ENCODE measurements at regions not wholly inside any gene's neighbourhood (a gene's known extent, or its start where the extent isn't known, plus 50 kb on each side); places are given as distances from the start of the nearest gene placed in this dataset.

DNA sequence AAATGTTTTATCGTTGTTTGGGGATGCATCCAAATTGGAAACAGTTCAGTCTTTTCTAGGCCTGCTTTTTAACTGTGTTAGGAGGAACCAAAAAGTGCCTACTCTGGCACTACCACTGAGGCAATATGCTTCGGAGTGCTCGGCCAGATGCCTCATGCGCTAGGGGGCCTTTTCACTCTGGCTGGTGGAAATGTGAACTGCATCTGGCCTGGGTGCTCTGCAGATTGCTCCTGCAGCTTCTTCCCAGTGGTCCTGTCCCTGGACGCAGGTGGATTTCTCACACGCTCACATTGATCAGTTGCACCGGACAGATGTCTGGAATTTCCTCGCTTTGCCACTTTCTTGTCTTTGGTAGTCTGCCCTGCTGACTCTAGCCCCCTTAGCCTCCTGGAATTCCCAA, 330.2 kb upstream of the FMN2 start:
- Histone ChIP-seq H3K4me1 (ENCODE audit: control insufficient read depth, insufficient read depth, low read length) (no peaks in the 10 kb centered on the region), H3K27ac (ENCODE audit: insufficient read depth, low read depth, low read length, poor library complexity, severe bottlenecking) (no peak overlapping the region), H3K4me3 (ENCODE audit: insufficient read depth, low read depth, low read length) (no peak overlapping the region), H3K27me3 (ENCODE audit: control insufficient read depth, insufficient read depth, low read length, poor library complexity, severe bottlenecking) (no peaks in the 10 kb centered on the region), H3K36me3 (ENCODE audit: control insufficient read depth, insufficient read depth, low read length) (no peaks in the 10 kb centered on the region), H3K9me3 (ENCODE audit: control insufficient read depth, low read length) (no peaks in the 10 kb centered on the region)
- WGBS, 2 experiments, result 90 to 92% methylated on average over 8 of the region's 8 CpGs

DNA sequence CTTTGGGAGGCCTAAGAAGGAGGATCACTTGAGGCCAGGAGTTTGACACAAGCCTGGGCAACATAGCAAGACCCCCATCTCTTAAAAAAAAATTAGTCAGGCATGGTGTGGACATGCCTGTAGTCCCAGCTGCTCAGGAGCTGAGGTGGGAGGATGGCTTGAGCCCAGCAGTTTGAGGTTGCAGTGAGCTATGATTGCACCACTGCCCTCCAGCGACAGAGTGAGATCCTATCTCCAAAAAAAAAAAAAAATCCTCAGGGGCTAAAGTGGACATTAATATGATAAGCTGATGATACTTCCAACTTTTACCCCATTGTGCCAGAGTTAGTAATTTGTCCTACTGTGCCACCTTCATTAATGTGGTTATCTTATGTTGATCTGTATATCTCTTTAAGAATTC, 327.8 kb upstream of the FMN2 start:
- H3K9me3 ChIP-seq (ENCODE audit: control insufficient read depth, low read length), result no peaks in the 10 kb centered on the region
- no peak overlapping the region for H3K4me3 ChIP-seq (ENCODE audit: insufficient read depth, low read depth, low read length)
- H3K4me1 ChIP-seq (ENCODE audit: control insufficient read depth, insufficient read depth, low read length), result no peaks in the 10 kb centered on the region
- no peaks in the 10 kb centered on the region for H3K27me3 ChIP-seq (ENCODE audit: control insufficient read depth, insufficient read depth, low read length, poor library complexity, severe bottlenecking)
- H3K36me3 ChIP-seq (ENCODE audit: control insufficient read depth, insufficient read depth, low read length), result no peaks in the 10 kb centered on the region
- 100% methylated on average over 1 of the region's 1 CpG; no CpG with 5 or more reads in 1 of the 2 experiments for WGBS, 2 experiments
- no peak overlapping the region for H3K27ac ChIP-seq (ENCODE audit: insufficient read depth, low read depth, low read length, poor library complexity, severe bottlenecking)

DNA sequence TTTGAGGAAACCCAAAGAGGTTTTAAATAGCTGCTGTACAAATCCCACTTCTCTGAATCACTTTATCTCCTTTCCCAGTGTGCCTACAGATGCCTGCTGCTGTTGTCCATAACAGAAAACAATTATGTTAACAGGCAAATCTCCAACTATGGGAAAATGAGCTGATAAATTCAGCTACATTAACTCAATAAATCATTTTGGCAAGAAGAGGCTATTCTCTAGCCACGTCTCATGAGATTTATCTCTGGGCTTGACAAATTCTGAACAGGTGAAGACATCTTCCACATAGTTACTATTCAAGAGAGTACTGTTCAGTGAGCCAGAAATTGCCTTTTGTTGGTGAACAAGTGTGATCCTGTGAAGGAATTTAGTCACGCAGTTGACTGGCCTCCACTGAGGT, 327.1 kb upstream of the FMN2 start:
- Histone ChIP-seq H3K4me1 (ENCODE audit: control insufficient read depth, insufficient read depth, low read length) (no peaks in the 10 kb centered on the region), H3K9me3 (ENCODE audit: control insufficient read depth, low read length) (no peaks in the 10 kb centered on the region), H3K27me3 (ENCODE audit: control insufficient read depth, insufficient read depth, low read length, poor library complexity, severe bottlenecking) (no peaks in the 10 kb centered on the region), H3K4me3 (ENCODE audit: insufficient read depth, low read depth, low read length) (no peak overlapping the region), H3K36me3 (ENCODE audit: control insufficient read depth, insufficient read depth, low read length) (no peaks in the 10 kb centered on the region), H3K27ac (ENCODE audit: insufficient read depth, low read depth, low read length, poor library complexity, severe bottlenecking) (no peak overlapping the region)
- 90 to 100% methylated on average over 2 of the region's 2 CpGs for WGBS, 2 experiments

DNA sequence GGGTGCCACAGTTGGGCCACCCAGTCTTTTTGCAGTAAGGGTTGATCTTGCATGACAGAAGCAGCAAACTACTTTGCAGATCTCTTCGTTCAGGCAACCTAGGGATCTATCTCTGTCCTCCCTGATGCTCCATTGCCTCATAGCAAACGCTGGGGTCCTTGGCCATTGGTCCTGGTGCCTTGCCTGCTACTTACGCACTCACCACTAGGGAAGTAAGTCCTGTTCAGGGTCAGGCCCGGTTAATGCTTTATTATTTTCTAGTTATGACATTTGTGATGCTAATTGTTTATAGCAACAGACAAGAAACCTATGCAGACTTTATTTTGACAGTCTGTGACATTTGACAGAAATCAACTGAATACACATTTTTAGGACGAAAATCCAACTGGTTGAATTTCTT, 326.5 kb upstream of the FMN2 start:
- H3K27ac ChIP-seq (ENCODE audit: insufficient read depth, low read depth, low read length, poor library complexity, severe bottlenecking), result no peak overlapping the region
- no peaks in the 10 kb centered on the region for H3K9me3 ChIP-seq (ENCODE audit: control insufficient read depth, low read length)
- no peaks in the 10 kb centered on the region for H3K36me3 ChIP-seq (ENCODE audit: control insufficient read depth, insufficient read depth, low read length)
- 85 to 94% methylated on average over 5 of the region's 5 CpGs for WGBS, 2 experiments
- no peaks in the 10 kb centered on the region for H3K27me3 ChIP-seq (ENCODE audit: control insufficient read depth, insufficient read depth, low read length, poor library complexity, severe bottlenecking)
- no peaks in the 10 kb centered on the region for H3K4me1 ChIP-seq (ENCODE audit: control insufficient read depth, insufficient read depth, low read length)
- H3K4me3 ChIP-seq (ENCODE audit: insufficient read depth, low read depth, low read length), result no peak overlapping the region

DNA sequence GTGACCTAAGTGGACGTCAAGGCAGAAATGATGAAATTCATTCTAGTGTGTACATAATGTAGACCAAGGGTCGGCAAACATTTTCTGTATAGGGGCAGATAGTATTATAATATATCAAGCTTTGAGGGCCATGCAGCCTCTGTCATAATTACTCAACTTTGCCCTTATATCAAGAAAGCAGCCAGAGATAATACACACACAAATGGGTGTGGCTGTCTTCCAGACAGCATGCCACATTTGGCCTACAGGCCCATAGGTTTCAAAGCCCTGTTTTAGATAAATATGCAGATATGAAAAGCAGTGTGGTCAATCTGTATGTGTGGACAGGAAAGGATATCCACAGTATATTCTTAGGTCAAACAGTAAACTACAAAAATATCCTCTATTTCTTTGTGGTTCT, 320.1 kb upstream of the FMN2 start:
- H3K4me3 ChIP-seq (ENCODE audit: insufficient read depth, low read depth, low read length), result no peak overlapping the region
- no peaks in the 10 kb centered on the region for H3K9me3 ChIP-seq (ENCODE audit: control insufficient read depth, low read length)
- no peaks in the 10 kb centered on the region for H3K4me1 ChIP-seq (ENCODE audit: control insufficient read depth, insufficient read depth, low read length)
- H3K27me3 ChIP-seq (ENCODE audit: control insufficient read depth, insufficient read depth, low read length, poor library complexity, severe bottlenecking), result no peaks in the 10 kb centered on the region
- no peak overlapping the region for H3K27ac ChIP-seq (ENCODE audit: insufficient read depth, low read depth, low read length, poor library complexity, severe bottlenecking)
- no peaks in the 10 kb centered on the region for H3K36me3 ChIP-seq (ENCODE audit: control insufficient read depth, insufficient read depth, low read length)
- 90 to 100% methylated on average over 1 to 2 of the region's 2 CpGs for WGBS, 2 experiments

DNA sequence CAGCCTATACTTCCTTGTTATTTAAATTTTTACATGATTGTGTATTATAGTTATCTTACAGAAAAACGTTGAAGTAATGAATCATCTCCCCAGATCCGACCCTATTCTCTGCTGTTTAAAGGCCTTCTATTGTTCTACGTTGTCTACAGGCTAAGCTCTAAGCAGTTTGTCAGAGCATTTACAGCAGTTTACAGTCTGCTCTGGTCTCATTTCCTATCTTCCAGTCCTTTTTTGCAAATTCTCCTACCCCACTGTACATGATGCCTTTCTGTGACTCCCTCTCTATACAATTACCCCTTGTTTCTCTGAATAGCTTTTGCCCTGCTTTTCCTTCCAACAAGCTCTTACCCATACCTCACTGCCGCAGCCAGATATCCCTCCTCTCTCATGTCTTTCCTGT, 319.2 kb upstream of the FMN2 start:
- Histone ChIP-seq H3K27ac (ENCODE audit: insufficient read depth, low read depth, low read length, poor library complexity, severe bottlenecking) (no peak overlapping the region), H3K4me3 (ENCODE audit: insufficient read depth, low read depth, low read length) (no peak overlapping the region), H3K9me3 (ENCODE audit: control insufficient read depth, low read length) (no peaks in the 10 kb centered on the region), H3K36me3 (ENCODE audit: control insufficient read depth, insufficient read depth, low read length) (no peaks in the 10 kb centered on the region), H3K27me3 (ENCODE audit: control insufficient read depth, insufficient read depth, low read length, poor library complexity, severe bottlenecking) (no peaks in the 10 kb centered on the region), H3K4me1 (ENCODE audit: control insufficient read depth, insufficient read depth, low read length) (no peaks in the 10 kb centered on the region)
- WGBS, 2 experiments, result 91 to 94% methylated on average over 4 of the region's 4 CpGs

DNA sequence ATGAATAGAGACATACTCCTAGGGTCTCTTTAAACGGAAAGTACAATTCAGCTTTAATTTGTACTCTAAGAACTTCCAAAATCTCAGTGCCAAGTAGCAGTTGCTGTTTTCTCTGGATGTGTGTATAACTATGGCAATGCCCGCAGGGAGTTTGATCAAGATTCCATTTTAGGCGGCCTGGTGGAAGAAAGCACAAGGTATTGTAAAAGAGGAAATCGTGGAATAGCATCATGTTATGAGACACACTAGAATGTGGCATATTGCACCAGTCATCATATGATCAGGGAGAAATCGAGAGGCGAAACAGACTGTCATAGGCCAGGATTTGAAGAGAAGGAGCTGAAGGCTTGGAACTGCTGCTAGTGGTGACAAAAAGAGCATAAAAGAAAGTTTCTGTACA, 316.2 kb upstream of the FMN2 start:
- Histone ChIP-seq H3K27me3 (ENCODE audit: control insufficient read depth, insufficient read depth, low read length, poor library complexity, severe bottlenecking) (no peaks in the 10 kb centered on the region), H3K36me3 (ENCODE audit: control insufficient read depth, insufficient read depth, low read length) (no peaks in the 10 kb centered on the region), H3K9me3 (ENCODE audit: control insufficient read depth, low read length) (no peaks in the 10 kb centered on the region), H3K27ac (ENCODE audit: insufficient read depth, low read depth, low read length, poor library complexity, severe bottlenecking) (no peak overlapping the region), H3K4me1 (ENCODE audit: control insufficient read depth, insufficient read depth, low read length) (no peaks in the 10 kb centered on the region), H3K4me3 (ENCODE audit: insufficient read depth, low read depth, low read length) (no peak overlapping the region)
- WGBS, 2 experiments, result 98% methylated on average over 5 to 6 of the region's 6 CpGs

DNA sequence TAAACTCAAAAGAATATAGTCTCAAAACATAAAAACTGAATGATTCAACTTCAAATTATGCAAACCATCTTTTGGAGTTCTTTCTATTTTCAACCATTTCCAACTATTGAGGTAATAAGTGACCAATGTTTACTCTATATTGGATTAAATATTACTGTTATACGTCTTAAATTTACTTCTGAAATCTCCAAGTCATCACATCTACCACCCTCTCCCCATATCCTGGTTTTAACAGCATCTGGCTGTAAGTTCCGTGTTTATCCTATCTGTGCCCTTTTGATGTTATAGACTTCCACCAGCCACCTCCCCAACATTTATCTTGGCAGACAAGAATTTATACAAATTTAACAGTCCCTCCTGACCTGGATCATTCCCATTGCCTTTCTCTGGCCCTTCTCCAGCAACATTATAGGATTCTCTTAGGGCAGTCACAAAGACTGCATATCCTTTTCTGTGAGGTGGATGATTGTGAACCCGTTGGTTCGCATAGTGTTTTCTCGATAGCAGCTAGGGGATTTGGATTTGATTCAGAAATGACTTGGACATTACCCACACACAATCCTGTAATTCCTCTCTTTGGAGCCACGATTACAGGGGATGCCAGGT, 313.4 kb upstream of the FMN2 start:
- H3K27me3 ChIP-seq (ENCODE audit: control insufficient read depth, insufficient read depth, low read length, poor library complexity, severe bottlenecking), result no peaks in the 10 kb centered on the region
- no peak overlapping the region for H3K4me3 ChIP-seq (ENCODE audit: insufficient read depth, low read depth, low read length)
- WGBS, 2 experiments, result 77 to 80% methylated on average over 6 of the region's 6 CpGs
- H3K27ac ChIP-seq (ENCODE audit: insufficient read depth, low read depth, low read length, poor library complexity, severe bottlenecking), result no peak overlapping the region
- no peaks in the 10 kb centered on the region for H3K36me3 ChIP-seq (ENCODE audit: control insufficient read depth, insufficient read depth, low read length)
- no peaks in the 10 kb centered on the region for H3K4me1 ChIP-seq (ENCODE audit: control insufficient read depth, insufficient read depth, low read length)
- no peaks in the 10 kb centered on the region for H3K9me3 ChIP-seq (ENCODE audit: control insufficient read depth, low read length)

DNA sequence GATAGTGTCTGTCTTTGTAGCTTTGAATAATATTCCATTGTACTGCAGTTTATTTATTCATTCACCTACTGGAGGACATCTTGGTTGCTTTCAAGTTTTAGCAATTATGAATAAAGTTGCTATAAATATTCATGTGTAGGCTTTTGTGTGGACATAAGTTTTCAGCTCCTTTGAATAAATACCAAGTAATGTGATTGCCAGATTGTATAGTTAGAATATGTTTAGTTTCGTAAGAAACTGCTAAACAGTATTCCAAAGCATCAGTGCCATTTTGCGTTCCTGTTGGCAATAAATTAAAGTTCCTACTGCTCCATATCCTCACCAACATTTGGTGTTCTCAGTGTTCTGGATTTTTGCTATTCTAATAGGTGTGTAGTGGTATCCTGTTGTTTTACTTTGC, 311.7 kb upstream of the FMN2 start:
- Histone ChIP-seq H3K36me3 (ENCODE audit: control insufficient read depth, insufficient read depth, low read length) (no peaks in the 10 kb centered on the region), H3K4me1 (ENCODE audit: control insufficient read depth, insufficient read depth, low read length) (no peaks in the 10 kb centered on the region), H3K9me3 (ENCODE audit: control insufficient read depth, low read length) (no peaks in the 10 kb centered on the region), H3K27ac (ENCODE audit: insufficient read depth, low read depth, low read length, poor library complexity, severe bottlenecking) (no peak overlapping the region), H3K27me3 (ENCODE audit: control insufficient read depth, insufficient read depth, low read length, poor library complexity, severe bottlenecking) (no peaks in the 10 kb centered on the region), H3K4me3 (ENCODE audit: insufficient read depth, low read depth, low read length) (no peak overlapping the region)
- WGBS, 2 experiments, result 100% methylated on average over 2 of the region's 2 CpGs; no CpG with 5 or more reads in 1 of the 2 experiments

DNA sequence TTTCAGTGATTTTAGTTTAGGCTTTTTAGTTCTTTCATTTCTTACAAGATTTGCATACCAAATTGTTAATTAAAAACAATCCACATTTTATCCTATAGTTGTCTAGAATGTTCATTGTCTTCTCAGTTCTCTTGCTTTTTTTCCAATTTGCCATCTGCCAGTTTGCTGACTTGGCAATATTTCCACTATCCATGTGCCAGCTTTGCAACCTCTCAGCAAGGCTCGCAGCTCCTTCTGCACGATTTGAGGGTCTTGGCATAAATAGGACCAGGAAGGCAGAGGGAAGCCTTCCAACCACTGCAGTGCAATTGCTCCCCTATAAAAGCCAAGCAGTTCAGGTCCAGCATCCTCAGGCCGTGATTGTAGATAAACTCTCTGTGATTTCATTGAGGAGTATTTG, 306.8 kb upstream of the FMN2 start:
- WGBS, 2 experiments, result 83 to 94% methylated on average over 3 of the region's 3 CpGs
- H3K27ac ChIP-seq (ENCODE audit: insufficient read depth, low read depth, low read length, poor library complexity, severe bottlenecking), result no peak overlapping the region
- H3K4me1 ChIP-seq (ENCODE audit: control insufficient read depth, insufficient read depth, low read length), result no peaks in the 10 kb centered on the region
- no peaks in the 10 kb centered on the region for H3K9me3 ChIP-seq (ENCODE audit: control insufficient read depth, low read length)
- no peaks in the 10 kb centered on the region for H3K27me3 ChIP-seq (ENCODE audit: control insufficient read depth, insufficient read depth, low read length, poor library complexity, severe bottlenecking)
- no peaks in the 10 kb centered on the region for H3K36me3 ChIP-seq (ENCODE audit: control insufficient read depth, insufficient read depth, low read length)
- H3K4me3 ChIP-seq (ENCODE audit: insufficient read depth, low read depth, low read length), result no peak overlapping the region

DNA sequence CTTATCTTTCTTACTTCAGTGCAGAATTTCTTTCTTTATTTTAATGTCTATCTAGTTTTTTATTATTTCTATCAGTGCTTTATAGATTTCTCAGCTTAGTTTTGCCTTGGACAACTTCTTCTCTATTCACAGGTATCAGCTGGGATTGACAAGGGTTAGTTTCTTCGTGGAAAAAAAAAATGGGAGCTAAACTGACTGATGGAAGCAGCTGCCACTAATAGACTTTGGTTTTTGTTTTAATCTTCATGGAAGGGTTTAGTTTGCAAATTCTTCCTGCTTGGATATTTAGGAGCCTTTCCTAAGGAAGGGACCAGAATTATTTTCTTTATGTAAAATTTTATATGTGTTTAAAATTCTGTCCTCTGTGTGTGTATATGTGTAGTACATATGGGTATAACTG, 306.1 kb upstream of the FMN2 start:
- no peaks in the 10 kb centered on the region for H3K4me1 ChIP-seq (ENCODE audit: control insufficient read depth, insufficient read depth, low read length)
- H3K27ac ChIP-seq (ENCODE audit: insufficient read depth, low read depth, low read length, poor library complexity, severe bottlenecking), result no peak overlapping the region
- WGBS, 2 experiments, result 100% methylated on average over 1 of the region's 1 CpG
- no peaks in the 10 kb centered on the region for H3K36me3 ChIP-seq (ENCODE audit: control insufficient read depth, insufficient read depth, low read length)
- H3K4me3 ChIP-seq (ENCODE audit: insufficient read depth, low read depth, low read length), result no peak overlapping the region
- H3K9me3 ChIP-seq (ENCODE audit: control insufficient read depth, low read length), result no peaks in the 10 kb centered on the region
- H3K27me3 ChIP-seq (ENCODE audit: control insufficient read depth, insufficient read depth, low read length, poor library complexity, severe bottlenecking), result no peaks in the 10 kb centered on the region
